ENCODE measurements at regions not wholly inside any gene's neighbourhood (a gene's known extent, or its start where the extent isn't known, plus 50 kb on each side); places are given as distances from the start of the nearest gene placed in this dataset.

- TF ChIP-seq ZNF609 (CRISPR knock-in tag; IDR thresholded peaks at IDR 0.05; ENCODE audit: borderline replicate concordance) (no peak), FUBP1 (CRISPR knock-in tag; IDR thresholded peaks at IDR 0.05; ENCODE audit: borderline replicate concordance) (no peak)
- TF ChIP-seq, protein P1, sequence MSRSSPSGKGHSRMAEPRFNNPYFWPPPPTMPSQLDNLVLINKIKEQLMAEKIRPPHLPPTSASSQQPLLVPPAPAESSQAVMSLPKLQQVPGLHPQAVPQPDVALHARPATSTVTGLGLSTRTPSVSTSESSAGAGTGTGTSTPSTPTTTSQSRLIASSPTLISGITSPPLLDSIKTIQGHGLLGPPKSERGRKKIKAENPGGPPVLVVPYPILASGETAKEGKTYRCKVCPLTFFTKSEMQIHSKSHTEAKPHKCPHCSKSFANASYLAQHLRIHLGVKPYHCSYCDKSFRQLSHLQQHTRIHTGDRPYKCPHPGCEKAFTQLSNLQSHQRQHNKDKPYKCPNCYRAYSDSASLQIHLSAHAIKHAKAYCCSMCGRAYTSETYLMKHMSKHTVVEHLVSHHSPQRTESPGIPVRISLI (CRISPR knock-in tag; IDR thresholded peaks at IDR 0.05; ENCODE audit: borderline replicate concordance) = no peak
Measured at GRCh38 chr18:47407736-47408135, 156.3 kb upstream of the SKOR2 start (continued).

GRCh38 chr18:47404845-47405244, 153.4 kb upstream of the SKOR2 start:
- in situ Hi-C loops (cut with HindIII; ENCODE audit: extremely low pct_ligation_motif_present, low pct_unique_long_range_greater_than_20kb) (no loop called here), intact Hi-C loops (cut with micrococcal nuclease; ENCODE audit: unreplicated experiment) (no loop called here)
- H2AFZ ChIP-seq (ENCODE audit: low read length) = no peak overlapping the region
- H3K4me3 ChIP-seq (replicated peaks in 1 of 3; ENCODE audit: insufficient read depth in 1 of 3, low read depth in 2 of 3, low read length in 3 of 3) = no peak overlapping the region
- DNase-seq (ENCODE audit: low spot score) (no peak), FAIRE-seq (no peak), ATAC-seq (no peak)
- no peak overlapping the region for H3K4me2 ChIP-seq (ENCODE audit: low read depth, low read length)
- ChIA-PET POLR2A (no interaction called here), CTCF (ENCODE audit: low intra/inter-chr PET ratio, low total read pairs) (no interaction called here)
- no peak overlapping the region for H3K9ac ChIP-seq (ENCODE audit: insufficient read depth, low read depth, low read length)
- H3K27ac ChIP-seq (ENCODE audit: extremely low read length, insufficient read depth, low read length) = no peak overlapping the region
- no peaks in the 10 kb centered on the region for H3K9me3 ChIP-seq (ENCODE audit: low read length)
- H4K20me1 ChIP-seq (ENCODE audit: insufficient read depth, low read length) = no peaks in the 10 kb centered on the region
- no peaks in the 10 kb centered on the region for H3K36me3 ChIP-seq (replicated peaks in 1 of 2; ENCODE audit: control insufficient read depth in 1 of 2, insufficient read depth in 2 of 2, low read length in 2 of 2)
- no peaks in the 10 kb centered on the region for H3K4me1 ChIP-seq (ENCODE audit: insufficient read depth, low read length)
- WGBS (ENCODE audit: low lambda C conversion rate) = 80% methylated on average over 1 of the region's 3 CpGs
- BruUV-seq (replicated peaks) = no TSS peak
- no peaks in the 10 kb centered on the region; a peak in 1 of 5 replicates for H3K27me3 ChIP-seq (ENCODE audit: control insufficient read depth in 1 of 2, insufficient read depth in 2 of 2, low read length in 2 of 2)
- no peaks in the 10 kb centered on the region for H3K79me2 ChIP-seq (ENCODE audit: insufficient read depth, low read length)
- TF ChIP-seq PRPF4 (IDR thresholded peaks at IDR 0.05; ENCODE audit: low read depth, low read length, poor library complexity, severe bottlenecking) (no peak), ZNF850 (CRISPR knock-in tag; conservative IDR thresholded peaks at IDR 0.05) (no peak), MLXIP (CRISPR knock-in tag; IDR thresholded peaks at IDR 0.05; ENCODE audit: borderline replicate concordance) (no peak), HDAC2 (CRISPR knock-in tag; IDR thresholded peaks at IDR 0.05) (no peak), ZNF383 (CRISPR knock-in tag; IDR thresholded peaks at IDR 0.05; ENCODE audit: borderline replicate concordance) (no peak), ATF5 (CRISPR knock-in tag; IDR thresholded peaks at IDR 0.05; ENCODE audit: low read depth) (no peak)
